Ovary (tissue), 7 donors: ENCODE measurements at regions not wholly inside any gene's neighbourhood (a gene's known extent, or its start where the extent isn't known, plus 50 kb on each side); places are given as distances from the start of the nearest gene placed in this dataset.

Experiments used
- DNase-seq, 5 donors: peaks; one replicate each; pipeline ENCODE4 v3.0.0-alpha.2; 2019 to 2020
- H3K27ac ChIP-seq, 2 donors: fragments of 200-600 bp; one replicate each; pipeline versions ENCODE4 v1.5.1 to v1.8.0; 2019 to 2022
- H3K27me3 ChIP-seq: fragments of 200-600 bp; one replicate; pipeline ENCODE4 v1.8.0; 2022
- H3K36me3 ChIP-seq: fragments of 200-600 bp; sonication (generic); one replicate; pipeline ENCODE4 v1.5.1; 2019
- H3K4me1 ChIP-seq: one replicate; pipeline ENCODE4 v1.8.1; 2013; ENCODE audit warnings: mild to moderate bottlenecking, moderate library complexity; ENCODE audit not compliant: insufficient read depth
- H3K4me3 ChIP-seq: fragments of 200-600 bp; sonication (generic); one replicate; pipeline ENCODE4 v1.5.1; 2017
- H3K9me3 ChIP-seq, 2 donors: fragments of 200-600 bp in 1 of 2; sonication (generic) in 1 of 2; one replicate each; pipeline versions ENCODE4 v1.5.1 to v1.8.1; 2013 to 2019; ENCODE audit warnings: mild to moderate bottlenecking in 1 of 2, moderate library complexity in 1 of 2
- CTCF ChIP-seq, 3 donors: fragments of 450-650 bp in 2 of 3; fragments of 200-600 bp in 1 of 3; IDR thresholded peaks; one replicate each; pipeline versions ENCODE4 v1.5.1 to v1.8.0; 2016 to 2022; ENCODE audit warnings: antibody characterized with exemption in 3 of 3, mild to moderate bottlenecking in 1 of 3
- EP300 ChIP-seq: sonication (generic); formaldehyde crosslinking; IDR thresholded peaks from one replicate; pipeline ENCODE4 v1.6.1; 2017; ENCODE audit warnings: antibody characterized with exemption
- POLR2A ChIP-seq: fragments of 450-650 bp; IDR thresholded peaks from one replicate; pipeline ENCODE4 v1.6.1; 2017; ENCODE audit warnings: antibody characterized with exemption, mild to moderate bottlenecking, moderate library complexity
- WGBS, 3 donors: extraction: QIAGEN DNeasy Blood & Tissue Kit in 1 of 3; methylation state at CpG; one replicate each; pipeline versions ENCODE4 v1.1.5 to v1.1.7; 2013 to 2017; 5-methylcytosine and 5-hydroxymethylcytosine counted together
- intact Hi-C, 4 donors: fragments of 100-400 bp; cut with DNase I; formaldehyde crosslinking; loops; one replicate each; pipeline versions ENCODE4 v1.11.0 to v1.15.1; 2022 to 2023
- donor health status: DM: no; HTN: no; CAD: no; lungs with moderate emphysema.
- donor health status: DM: no; HTN: no; CAD: no.
- donor health status: Bipolar disorder and iron deficiency.
- donor health status: DM: no; HTN: no; CAD: no.
- donor health status: DM: yes; HTN: yes; CAD: no.

- TF ChIP-seq CTCF (IDR thresholded peaks at IDR 0.05) (no peak), POLR2A (no peak), EP300 (no peak)
- intact Hi-C loops: no loop called here
- H3K4me1 ChIP-seq: no peaks in the 10 kb centered on the region
- no peaks in the 10 kb centered on the region for H3K27me3 ChIP-seq
- WGBS, 3 donors: 75 to 79% (median 78%) methylated on average over 1 of the region's 1 CpG
- no peaks in the 10 kb centered on the region for H3K36me3 ChIP-seq
- no peak overlapping the region for H3K27ac ChIP-seq
- no peaks in the 10 kb centered on the region for H3K9me3 ChIP-seq
- no peak overlapping the region for H3K4me3 ChIP-seq
- DNase-seq: no peak
These were observed 830.9 kb upstream of the GJE1 start for GRCh38 chr6:141301779-141302178.

GRCh38 chr6:141290941-141291721 is 841.6 kb upstream of the GJE1 start:
- Histone ChIP-seq H3K27me3 (no peaks in the 10 kb centered on the region), H3K4me1 (no peaks in the 10 kb centered on the region), H3K4me3 (no peak overlapping the region), H3K9me3 (no peaks in the 10 kb centered on the region), H3K36me3 (no peaks in the 10 kb centered on the region), H3K27ac (no peak overlapping the region)
- DNase-seq: no peak
- 80 to 89% (median 80%) methylated on average over 3 of the region's 3 CpGs for WGBS, 3 donors
- TF ChIP-seq POLR2A (no peak), CTCF (IDR thresholded peaks at IDR 0.05) (no peak), EP300 (no peak)
- intact Hi-C loops: no loop called here

GRCh38 chr6:141288947-141289346 is 843.8 kb upstream of the GJE1 start:
- no peak for DNase-seq
- Histone ChIP-seq H3K27ac (no peak overlapping the region), H3K4me1 (no peaks in the 10 kb centered on the region), H3K36me3 (no peaks in the 10 kb centered on the region), H3K4me3 (no peak overlapping the region), H3K27me3 (no peaks in the 10 kb centered on the region), H3K9me3 (no peaks in the 10 kb centered on the region)
- TF ChIP-seq CTCF (IDR thresholded peaks at IDR 0.05) (no peak), EP300 (no peak), POLR2A (no peak)
- intact Hi-C loops: no loop called here
- WGBS, 3 donors: 97 to 98% (median 98%) methylated on average over 5 of the region's 5 CpGs

GRCh38 chr6:141282263-141282662 is 850.5 kb upstream of the GJE1 start:
- intact Hi-C loops: no loop called here
- H3K36me3 ChIP-seq: no peaks in the 10 kb centered on the region
- no peak for TF ChIP-seq CTCF (IDR thresholded peaks at IDR 0.05)
- no peak for TF ChIP-seq POLR2A
- TF ChIP-seq EP300: no peak
- 90 to 99% (median 97%) methylated on average over 1 of the region's 1 CpG for WGBS, 3 donors
- H3K4me1 ChIP-seq: no peaks in the 10 kb centered on the region
- DNase-seq: no peak
- no peaks in the 10 kb centered on the region for H3K27me3 ChIP-seq
- H3K27ac ChIP-seq: no peak overlapping the region
- H3K9me3 ChIP-seq: no peaks in the 10 kb centered on the region
- no peak overlapping the region for H3K4me3 ChIP-seq
